Astrocyte of the hippocampus (primary cell): ENCODE measurements at regions not wholly inside any gene's neighbourhood (a gene's known extent, or its start where the extent isn't known, plus 50 kb on each side); places are given as distances from the start of the nearest gene placed in this dataset.
"Not testable (repeated sequence)": the region's sequence is repeated elsewhere in the genome, so short reads cannot be mapped to it uniquely, and the experiment has no call there.

Experiments used
- DNase-seq: peaks from one replicate; pipeline ENCODE4 v3.0.0; 2011; ENCODE audit warnings: low read depth, low spot score

- DNase-seq, result no peak
Measured at GRCh38 chr1:224061436-224061835, 52.5 kb upstream of the FBXO28 start.

DNA sequence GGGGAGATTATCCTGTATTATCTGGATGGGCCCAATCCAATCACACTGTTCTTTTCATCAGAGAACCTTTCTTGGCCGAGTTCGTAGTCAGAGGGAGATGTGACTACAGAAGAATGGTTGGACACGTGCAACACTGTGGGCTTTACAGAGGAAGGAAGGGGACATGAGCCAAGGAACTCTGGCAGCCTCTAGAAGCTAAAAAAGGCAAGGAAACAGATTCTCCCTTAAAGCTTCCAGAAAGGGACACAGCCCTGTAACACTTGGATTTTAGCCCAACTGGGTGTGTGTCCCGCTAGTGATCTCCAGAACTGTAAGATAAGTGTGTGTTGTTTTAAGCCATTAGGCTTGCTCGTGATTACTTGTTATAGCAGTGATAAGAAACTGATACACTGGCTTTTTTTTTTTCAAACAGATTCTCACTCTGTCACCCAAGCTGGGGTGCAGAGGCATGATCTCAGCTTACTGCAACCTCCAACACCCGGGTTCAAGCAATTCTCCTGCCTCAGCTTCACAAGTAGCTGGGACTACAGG is 53.9 kb upstream of the FBXO28 start:
- no peak for DNase-seq

- peak; percentile 11 for DNase-seq
Measured at GRCh38 chr1:224058303-224058702, 55.6 kb upstream of the FBXO28 start.

GRCh38 chr1:224057461-224058199 is 56.3 kb upstream of the FBXO28 start:
- DNase-seq, result no peak

- DNase-seq, result no peak
Measured at GRCh38 chr1:224054611-224055010, 59.3 kb upstream of the FBXO28 start.

DNA sequence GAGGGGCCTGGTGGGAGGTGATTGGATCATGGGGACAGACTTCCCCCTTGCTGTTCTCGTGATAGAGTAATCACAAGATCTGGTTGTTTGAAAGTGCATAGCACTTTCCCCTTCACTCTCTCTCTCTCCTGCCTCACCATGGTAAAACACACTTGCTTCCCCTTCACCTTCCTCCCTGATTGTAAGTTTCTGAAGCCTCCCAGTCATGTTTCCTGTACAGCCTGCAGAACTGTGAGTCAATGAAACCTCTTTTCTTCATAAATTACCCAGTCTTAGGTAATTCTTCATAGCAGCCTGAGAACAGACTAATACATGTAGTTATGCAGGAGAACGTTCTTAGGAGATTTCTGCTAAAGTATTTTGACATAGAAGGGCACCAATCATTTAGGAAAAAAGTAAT is 59.9 kb upstream of the FBXO28 start:
- no peak for DNase-seq

- no peak for DNase-seq
Measured at GRCh38 chr1:224053456-224053855, 60.5 kb upstream of the FBXO28 start.

GRCh38 chr1:224052772-224053171 is 61.1 kb upstream of the FBXO28 start:
- peak; percentile 39 for DNase-seq

GRCh38 chr1:224051782-224052181 is 62.1 kb upstream of the FBXO28 start:
- not testable (repeated sequence) for DNase-seq

DNA sequence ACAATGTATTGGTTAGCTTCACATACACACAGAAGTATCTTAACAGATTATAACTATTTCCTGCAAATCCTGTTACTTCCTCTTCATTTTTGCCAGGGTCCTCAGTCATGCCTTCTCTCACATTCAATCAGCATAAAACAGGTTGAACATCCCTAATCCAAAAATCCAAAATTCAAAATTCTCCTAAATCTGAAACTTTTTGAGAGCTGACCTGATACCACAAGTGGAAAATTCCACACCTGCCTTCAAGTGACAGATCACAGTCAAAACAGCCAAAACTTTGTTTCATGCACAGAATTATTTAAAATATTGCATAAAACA is 62.9 kb upstream of the FBXO28 start:
- DNase-seq, result no peak

- DNase-seq, result peak; percentile 9
Measured at GRCh38 chr1:224047538-224047937, 66.4 kb upstream of the FBXO28 start.

DNA sequence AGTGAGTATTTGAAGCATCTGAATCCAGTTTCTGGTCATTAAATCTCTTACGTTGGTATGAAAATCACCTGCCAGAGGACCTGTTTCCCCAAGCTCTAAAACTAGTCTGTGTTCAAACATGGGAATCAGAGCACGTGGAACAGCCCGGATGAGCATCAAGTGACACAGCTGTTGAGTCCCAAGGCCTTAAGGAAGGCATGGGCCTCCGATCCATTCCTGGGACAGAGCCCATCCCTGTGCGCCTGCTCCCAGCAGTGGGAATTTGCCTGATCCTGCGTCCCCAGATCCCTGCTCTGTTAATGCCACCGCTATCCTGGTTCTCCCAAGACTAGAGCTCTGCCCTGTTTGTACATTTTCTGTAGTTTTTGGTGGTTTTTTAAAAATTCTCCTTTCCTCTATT is 68.4 kb upstream of the FBXO28 start:
- no peak for DNase-seq

DNA sequence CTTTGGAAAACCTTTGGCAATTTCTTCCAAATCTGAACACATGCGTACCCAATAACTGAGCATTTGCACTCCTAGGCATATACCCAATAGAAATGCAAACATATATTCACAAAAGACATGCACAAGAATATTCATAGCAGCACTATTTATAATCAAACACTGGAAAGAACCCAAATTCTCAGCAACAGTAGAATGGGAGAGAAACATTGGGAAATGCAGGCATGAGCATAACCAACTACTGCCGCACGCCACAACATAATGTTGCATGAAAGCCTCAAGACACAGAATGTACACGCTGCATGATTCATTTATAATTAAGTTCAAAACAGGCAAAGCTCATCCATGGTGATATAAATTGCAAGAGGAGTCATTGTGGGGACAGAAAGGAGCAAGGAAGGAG is 69.5 kb upstream of the FBXO28 start:
- no peak for DNase-seq

DNA sequence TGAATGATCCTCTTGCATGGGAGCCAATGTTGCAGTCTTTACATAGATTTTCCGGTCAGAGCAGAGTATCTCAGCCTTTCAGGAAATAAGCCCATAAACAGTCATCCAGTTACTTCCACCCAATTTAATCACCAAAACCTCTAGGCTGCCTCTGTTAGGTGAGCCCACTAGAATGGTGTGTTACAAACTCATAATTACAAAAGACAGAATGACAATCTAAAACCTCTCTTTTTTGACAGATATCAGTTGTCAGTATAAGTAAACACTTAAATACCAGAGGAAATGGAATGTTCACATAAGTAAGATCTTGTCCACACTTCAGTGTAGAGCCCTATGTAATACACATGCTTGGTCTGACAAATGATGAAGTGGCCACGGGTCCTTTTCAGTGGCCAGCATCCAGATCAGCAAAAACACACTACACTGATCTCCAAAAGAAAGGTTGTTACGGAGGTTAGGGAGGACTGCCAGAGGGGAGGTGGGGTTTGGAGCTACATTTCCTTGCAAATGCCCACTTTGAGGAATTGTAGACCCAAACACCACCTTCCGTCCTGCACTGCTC is 71.3 kb upstream of the FBXO28 start:
- DNase-seq, result peak; percentile 33

DNA sequence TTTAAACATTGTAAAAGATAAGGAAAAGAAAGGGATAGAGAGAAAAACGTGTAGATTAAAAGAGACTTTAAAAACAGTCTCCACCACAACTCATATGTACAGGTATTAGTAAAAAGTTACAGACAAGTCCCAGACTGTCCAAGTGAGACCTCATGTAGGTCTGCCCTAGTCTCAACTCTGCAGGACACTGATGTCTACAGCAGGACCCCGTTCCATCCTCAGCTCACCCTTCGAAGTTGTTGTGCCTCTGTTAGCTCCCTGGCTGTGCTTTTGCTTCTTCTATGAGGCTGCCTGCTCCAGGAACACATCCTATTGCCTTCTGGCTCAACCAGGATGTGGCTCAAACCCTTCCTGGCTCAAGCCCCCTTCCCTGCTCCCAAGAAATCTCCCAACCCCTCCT is 72.9 kb upstream of the FBXO28 start:
- DNase-seq, result no peak

DNA sequence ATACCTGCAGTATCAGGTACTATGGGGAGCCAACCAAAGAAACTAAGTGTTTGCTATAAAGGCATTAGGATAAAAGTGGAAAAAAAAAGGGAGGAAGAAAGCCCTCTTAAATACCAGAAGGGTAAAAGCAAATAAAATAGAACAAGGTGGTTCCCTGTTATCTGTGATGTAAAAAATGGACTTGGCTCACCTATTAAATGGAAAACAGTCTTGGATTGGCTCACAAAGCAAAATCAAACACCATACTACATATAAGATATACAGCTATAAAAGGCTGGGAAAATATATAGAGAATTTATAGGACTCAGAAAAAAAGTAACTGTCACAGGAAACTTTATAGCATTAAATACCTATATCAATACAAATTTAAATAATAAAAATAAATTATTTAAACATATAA is 73.5 kb upstream of the FBXO28 start:
- not testable (repeated sequence) for DNase-seq

DNA sequence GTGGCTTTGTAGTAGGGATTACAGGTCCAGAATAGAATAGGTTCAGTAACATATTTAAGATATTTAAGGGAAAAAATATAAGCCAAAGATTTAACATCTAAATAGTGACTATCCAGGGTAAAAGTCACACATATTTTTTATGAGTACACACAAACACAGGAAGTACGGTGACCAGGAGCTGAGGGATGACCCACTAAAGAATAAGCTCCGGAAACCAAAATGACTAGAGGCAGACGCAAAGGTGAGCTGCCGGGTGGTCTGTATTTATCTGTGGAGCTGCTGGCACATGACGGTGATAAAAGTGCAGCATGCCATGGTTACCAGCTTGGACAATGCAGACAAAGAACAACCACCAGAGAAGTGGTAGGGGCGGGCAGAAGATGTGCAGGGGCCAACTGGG is 73.9 kb upstream of the FBXO28 start:
- not testable (repeated sequence) for DNase-seq

DNA sequence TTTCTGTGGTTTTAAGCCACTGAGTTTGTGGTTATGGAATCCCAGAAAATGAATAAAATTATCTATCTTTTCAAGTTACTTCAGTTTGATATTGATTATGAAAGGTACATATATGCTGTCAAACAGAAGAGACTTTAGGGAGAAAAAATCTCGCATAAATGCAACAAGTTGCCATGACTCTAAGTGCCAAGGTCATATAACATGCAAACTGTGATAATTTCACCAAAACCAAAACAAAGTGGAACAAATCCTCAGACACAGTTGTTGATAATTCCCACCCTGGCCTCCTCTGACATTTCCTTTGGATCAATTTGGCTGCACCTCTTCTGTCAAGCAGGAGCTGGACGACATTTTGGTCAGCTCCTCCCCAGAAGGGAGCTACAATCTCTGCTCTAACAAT is 75.1 kb upstream of the FBXO28 start:
- not testable (repeated sequence) for DNase-seq

GRCh38 chr1:224037362-224037761 is 76.5 kb upstream of the FBXO28 start:
- not testable (repeated sequence) for DNase-seq

DNA sequence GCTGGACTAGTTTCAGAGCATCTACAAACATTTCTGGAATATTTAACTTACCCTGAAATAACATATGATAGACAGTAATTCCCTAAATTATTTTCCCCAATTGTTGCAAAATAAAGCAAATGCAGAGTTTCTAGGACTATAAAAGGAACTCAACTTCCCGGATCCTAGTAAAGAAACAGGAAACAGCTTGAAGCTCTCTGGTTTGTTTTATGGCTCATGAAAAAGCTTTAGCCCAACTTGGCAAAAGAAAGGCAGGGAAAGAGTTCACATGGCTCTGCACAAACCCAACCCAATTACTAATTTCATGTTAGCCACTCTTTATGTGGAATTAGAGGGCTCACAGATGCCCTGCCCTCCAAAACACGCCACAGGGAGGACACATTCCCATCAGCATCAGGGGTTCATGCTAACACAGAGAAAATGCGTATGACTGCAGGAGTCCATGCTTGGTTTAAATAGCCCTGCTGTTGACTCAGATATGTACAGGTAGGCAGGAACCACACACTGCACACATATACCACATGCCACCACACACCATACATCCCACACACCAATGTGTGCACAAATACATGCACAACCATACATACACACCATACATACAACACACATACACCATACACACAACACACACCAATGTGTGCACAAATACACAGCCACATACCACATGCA is 81.2 kb upstream of the FBXO28 start:
- DNase-seq, result not testable (repeated sequence)

- DNase-seq, result not testable (repeated sequence)
Measured at GRCh38 chr1:224031986-224032385, 81.9 kb upstream of the FBXO28 start.

DNA sequence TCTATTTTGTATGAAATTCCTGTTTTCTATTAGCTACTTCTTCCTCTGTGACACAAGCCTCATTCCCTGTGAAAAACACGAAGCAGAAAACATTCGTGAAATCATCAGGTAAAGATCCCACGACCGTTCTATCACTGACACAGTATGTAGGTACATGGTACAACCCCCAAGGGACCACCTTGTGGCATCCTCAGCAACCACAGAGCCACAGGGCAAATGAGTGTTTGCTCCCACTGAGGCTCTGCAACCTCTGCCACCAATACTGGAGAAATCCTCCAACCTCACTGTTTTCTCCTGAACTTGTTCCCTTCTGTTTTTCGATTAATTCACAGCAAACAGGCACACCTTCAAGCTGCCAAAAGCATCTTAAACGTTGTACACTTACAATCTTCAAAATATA is 83.7 kb upstream of the FBXO28 start:
- not testable (repeated sequence) for DNase-seq
